ENCODE measurements at regions not wholly inside any gene's neighbourhood (a gene's known extent, or its start where the extent isn't known, plus 50 kb on each side); places are given as distances from the start of the nearest gene placed in this dataset.

DNA sequence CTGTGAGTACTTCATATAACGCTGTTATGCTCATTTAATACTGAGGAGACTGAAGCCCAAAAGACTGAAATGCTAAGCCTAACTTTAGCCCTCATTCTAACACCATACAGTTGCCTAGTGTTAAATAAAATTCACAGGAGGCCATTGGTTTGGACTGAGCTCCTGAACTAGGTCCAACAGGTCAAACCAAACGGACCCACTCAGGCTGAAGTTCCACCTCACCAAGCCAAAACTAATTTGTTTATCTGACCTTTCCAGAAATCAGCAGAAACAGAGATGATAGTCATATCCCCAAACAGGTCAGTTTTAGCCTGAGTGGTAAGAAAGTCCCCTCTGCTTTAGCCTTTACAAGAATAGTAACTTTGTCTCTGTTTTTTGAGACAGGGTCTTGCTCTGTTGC, 311.3 kb upstream of the ZP4 start:
- DNase-seq (ENCODE audit: extremely low spot score, insufficient read length, low read depth): no peak
- FAIRE-seq: no peak

GRCh38 chr1:238199325-238199724, 308.6 kb upstream of the ZP4 start:
- FAIRE-seq: no peak
- DNase-seq (ENCODE audit: extremely low spot score, insufficient read length, low read depth): no peak

- FAIRE-seq: no peak
- no peak for DNase-seq (ENCODE audit: extremely low spot score, insufficient read length, low read depth)
These were observed 305.8 kb upstream of the ZP4 start for GRCh38 chr1:238196516-238196915.

GRCh38 chr1:238191170-238191569, 300.4 kb upstream of the ZP4 start:
- no peak for DNase-seq (ENCODE audit: extremely low spot score, insufficient read length, low read depth)
- FAIRE-seq: no peak

- FAIRE-seq (no peak), DNase-seq (ENCODE audit: extremely low spot score, insufficient read length, low read depth) (no peak)
These were observed 296.8 kb upstream of the ZP4 start for GRCh38 chr1:238187575-238187949.

GRCh38 chr1:238186887-238187574, 296.3 kb upstream of the ZP4 start:
- no peak for FAIRE-seq
- no peak for DNase-seq (ENCODE audit: extremely low spot score, insufficient read length, low read depth)

- DNase-seq (ENCODE audit: extremely low spot score, insufficient read length, low read depth) (no peak), FAIRE-seq (no peak)
These were observed 287.4 kb upstream of the ZP4 start for GRCh38 chr1:238177960-238178645.

- no peak for FAIRE-seq
- no peak for DNase-seq (ENCODE audit: extremely low spot score, insufficient read length, low read depth)
These were observed 286.6 kb upstream of the ZP4 start for GRCh38 chr1:238177351-238177750.

DNA sequence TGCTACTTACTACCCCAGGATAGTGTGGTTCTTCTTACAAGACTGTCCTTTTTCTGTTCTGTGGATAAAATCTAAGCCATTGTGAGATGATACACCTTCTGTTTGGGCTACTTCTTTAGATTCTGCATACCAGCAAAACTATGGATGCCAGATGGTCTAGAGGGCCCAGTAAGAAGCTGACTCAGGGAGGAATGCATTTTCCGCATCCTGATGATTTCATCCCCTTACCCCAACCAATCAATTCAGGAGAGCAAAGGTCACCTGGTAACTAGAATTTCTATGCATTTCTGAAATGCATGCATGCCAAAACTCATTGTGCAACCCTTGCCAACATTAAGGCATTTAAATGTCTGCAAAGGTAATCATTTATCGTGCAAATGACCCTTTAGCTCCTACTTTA, 285.7 kb upstream of the ZP4 start:
- DNase-seq (ENCODE audit: extremely low spot score, insufficient read length, low read depth) (no peak), FAIRE-seq (no peak)

- DNase-seq (ENCODE audit: extremely low spot score, insufficient read length, low read depth): no peak
- FAIRE-seq: no peak
These were observed 281.3 kb upstream of the ZP4 start for GRCh38 chr1:238171985-238172384.

DNA sequence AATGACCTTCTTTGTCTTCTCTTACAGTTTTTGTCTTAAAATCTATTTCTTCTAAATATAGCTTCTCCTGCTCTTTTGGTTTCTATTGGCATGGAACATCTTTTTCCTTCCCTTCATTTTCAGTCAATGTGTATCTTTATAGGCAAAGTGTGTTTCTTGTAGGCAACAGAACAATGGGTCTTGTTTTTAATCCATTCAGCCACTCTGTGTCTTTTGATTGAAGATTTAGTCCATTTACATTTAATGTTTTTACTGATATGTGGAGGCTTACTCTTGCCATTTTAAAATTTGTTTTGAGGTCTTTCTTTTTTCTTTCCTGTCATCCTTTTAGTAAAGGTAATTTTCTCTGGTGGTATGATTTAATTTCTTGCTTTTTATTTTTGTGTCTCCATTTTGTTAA, 271.2 kb upstream of the ZP4 start:
- FAIRE-seq: no peak
- no peak for DNase-seq (ENCODE audit: extremely low spot score, insufficient read length, low read depth)

- no peak for FAIRE-seq
These were observed 263.2 kb upstream of the ZP4 start for GRCh38 chr1:238153939-238154338.

DNA sequence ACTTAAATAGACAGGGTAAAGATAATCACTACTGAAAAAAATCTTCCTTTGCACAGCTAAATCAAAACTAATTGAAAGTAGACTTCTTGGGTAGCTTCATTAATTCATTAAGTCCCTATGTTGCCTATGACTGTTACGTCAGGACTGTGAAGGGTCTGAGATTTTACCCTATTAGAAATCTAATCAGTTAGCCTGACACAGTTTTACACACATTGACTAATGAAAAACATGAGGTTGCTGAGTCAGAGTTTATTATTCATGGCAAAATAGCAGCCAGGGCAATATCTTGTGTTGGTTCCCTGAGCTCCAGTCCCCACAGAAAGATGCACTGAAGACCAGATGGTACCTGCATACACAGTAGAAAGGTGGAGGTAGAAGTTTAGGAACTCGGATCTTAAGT, 262.5 kb upstream of the ZP4 start:
- FAIRE-seq (no peak), DNase-seq (ENCODE audit: extremely low spot score, insufficient read length, low read depth) (no peak)

More at GRCh38 chr1:238153939-238154338, 263.2 kb upstream of the ZP4 start:
- no peak for DNase-seq (ENCODE audit: extremely low spot score, insufficient read length, low read depth)

- no peak for FAIRE-seq
- no peak for DNase-seq (ENCODE audit: extremely low spot score, insufficient read length, low read depth)
These were observed 261.4 kb upstream of the ZP4 start for GRCh38 chr1:238152119-238152518.

GRCh38 chr1:238143038-238143437, 252.3 kb upstream of the ZP4 start:
- no peak for DNase-seq (ENCODE audit: extremely low spot score, insufficient read length, low read depth)
- no peak for FAIRE-seq

- FAIRE-seq: no peak
- no peak for DNase-seq (ENCODE audit: extremely low spot score, insufficient read length, low read depth)
These were observed 250.6 kb upstream of the ZP4 start for GRCh38 chr1:238141353-238141752.

- DNase-seq (ENCODE audit: extremely low spot score, insufficient read length, low read depth): no peak
These were observed 249.0 kb upstream of the ZP4 start for GRCh38 chr1:238139713-238140112.

DNA sequence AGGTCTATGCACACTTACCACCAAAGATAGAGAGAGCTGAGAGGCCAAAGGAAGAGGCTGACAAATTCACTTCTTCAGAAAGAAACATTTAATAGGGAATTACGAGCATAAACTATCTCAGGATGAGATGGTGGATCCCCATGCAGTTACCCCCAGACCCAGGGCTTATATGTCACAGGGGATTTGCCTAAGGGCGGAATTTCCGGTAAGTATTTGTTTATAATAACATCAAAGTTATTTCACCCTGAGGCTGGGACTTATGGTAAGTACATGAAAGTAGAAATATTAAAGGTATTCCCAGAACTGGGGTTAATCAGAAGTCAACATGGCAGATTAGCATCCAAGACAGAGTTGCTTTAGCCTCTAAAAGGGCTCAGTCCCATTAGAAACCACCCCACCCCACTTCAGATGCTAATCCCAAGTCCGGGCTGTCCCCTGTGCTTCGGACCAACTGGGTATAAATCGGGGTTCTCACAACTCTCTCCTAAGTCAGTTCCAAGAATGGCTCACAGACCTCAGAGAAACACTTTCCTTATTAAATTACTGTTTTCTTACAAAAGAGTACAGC, 247.4 kb upstream of the ZP4 start:
- DNase-seq (ENCODE audit: extremely low spot score, insufficient read length, low read depth): no peak
- no peak for FAIRE-seq

More at GRCh38 chr1:238139713-238140112, 249.0 kb upstream of the ZP4 start:
- no peak for FAIRE-seq

GRCh38 chr1:238135708-238136664, 245.3 kb upstream of the ZP4 start:
- FAIRE-seq: no peak

DNA sequence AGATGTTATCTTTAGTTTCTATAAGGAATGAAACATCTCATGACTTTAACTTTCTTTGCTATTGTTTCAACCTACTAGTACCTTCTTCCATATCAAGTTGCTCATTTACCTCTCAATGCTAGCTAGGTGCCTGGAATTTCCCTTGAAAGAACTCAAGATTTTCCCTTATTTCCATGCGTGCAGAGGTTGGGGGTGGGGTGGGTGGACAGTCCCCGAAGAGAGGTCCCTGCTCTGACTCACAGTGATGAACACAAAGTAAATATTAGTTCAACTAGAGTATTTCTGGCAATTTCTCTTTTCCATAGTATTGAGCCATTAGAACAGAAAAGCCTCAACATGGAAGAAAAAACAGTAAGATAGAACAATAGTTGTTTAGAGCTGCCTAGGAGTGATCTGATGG, 239.0 kb upstream of the ZP4 start:
- FAIRE-seq: no peak

More at GRCh38 chr1:238135708-238136664, 245.3 kb upstream of the ZP4 start:
- DNase-seq (ENCODE audit: extremely low spot score, insufficient read length, low read depth): no peak

More for the DNA sequence above, 239.0 kb upstream of the ZP4 start:
- no peak for DNase-seq (ENCODE audit: extremely low spot score, insufficient read length, low read depth)

All from GM18507 (cell line).